Effector CD8-positive, alpha-beta T cell (primary cell): ENCODE measurements at regions not wholly inside any gene's neighbourhood (a gene's known extent, or its start where the extent isn't known, plus 50 kb on each side); places are given as distances from the start of the nearest gene placed in this dataset.
"Not testable (repeated sequence)": the region's sequence is repeated elsewhere in the genome, so short reads cannot be mapped to it uniquely, and the experiment has no call there.

Experiments
- DNase-seq: peaks from one replicate; lab custom pipeline; 2025; lab: John Stamatoyannopoulos, UW

DNA sequence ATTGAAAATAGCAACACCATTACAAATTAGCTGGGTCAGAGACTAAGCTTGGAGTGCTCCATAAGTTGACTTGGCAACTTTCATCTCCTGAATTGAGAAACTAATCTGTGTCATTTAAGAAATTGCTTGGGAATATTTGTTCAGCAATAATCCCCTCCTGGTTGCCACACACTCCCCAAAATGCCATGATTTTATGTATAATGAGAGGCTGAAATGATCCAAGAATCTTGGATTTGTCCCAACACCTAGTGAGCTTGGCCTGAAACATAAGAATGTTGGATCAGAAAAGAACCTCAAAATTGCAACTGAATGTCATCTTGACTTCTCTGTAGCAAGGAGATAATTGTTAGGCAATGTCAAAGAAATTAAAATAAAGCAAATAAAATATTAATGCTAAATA lies 805.9 kb upstream of the ADAMTS5 start:
- DNase-seq: no peak

DNA sequence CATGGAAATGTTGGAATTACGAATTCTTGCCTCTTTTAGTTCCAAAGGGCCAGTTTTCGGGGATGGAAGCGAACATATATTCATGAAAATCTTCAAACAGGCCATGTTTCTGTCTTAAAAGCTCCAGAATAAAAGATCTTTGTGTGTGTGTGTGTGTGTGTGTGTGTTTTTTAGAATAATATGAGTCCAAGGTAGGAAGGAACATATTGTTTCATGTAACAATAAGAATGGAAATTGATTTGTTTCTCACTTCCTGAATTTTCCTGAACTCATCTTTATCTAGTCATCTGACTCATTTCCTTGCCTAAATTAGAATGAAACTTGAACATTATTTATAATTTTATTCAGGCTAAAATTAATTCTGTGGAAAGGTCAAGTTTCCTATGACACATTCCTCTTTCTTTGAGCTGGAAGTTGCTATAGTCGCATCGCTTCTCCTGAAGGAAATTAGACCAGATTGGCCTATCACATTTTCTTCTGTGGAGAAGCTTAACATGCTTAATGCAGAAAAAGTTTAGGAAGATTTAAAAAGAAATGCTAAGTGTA lies 805.1 kb upstream of the ADAMTS5 start:
- DNase-seq: no peak

- DNase-seq: no peak
Observed at GRCh38 chr21:27769763-27770162, 802.9 kb upstream of the ADAMTS5 start.

DNA sequence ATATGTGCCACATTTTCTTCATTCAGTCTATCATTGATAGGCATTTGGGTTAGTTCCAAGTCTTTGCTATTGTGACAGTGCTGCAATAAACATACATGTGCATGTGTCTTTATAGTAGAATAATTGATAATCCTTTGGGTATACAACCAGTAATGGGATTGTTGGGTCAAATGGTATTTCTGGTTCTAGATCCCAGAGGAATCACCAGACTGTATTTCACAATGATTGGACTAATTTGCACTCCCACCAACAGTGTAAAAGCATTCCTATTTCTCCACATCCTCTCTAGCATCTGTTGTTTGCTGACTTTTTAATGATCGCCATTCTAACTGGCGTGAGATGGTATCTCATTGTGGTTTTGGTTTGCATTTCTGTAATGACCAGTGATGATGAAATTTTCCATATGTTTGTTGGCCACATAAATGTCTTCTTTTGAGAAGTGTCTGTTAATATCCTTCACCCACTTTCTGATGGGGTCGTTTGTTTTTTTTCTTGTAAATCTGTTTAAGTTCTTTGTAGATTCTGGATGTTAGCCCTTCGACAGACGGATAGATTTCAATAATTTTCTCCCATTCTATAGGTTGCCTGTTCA lies 801.3 kb upstream of the ADAMTS5 start:
- DNase-seq: not testable (repeated sequence)

- no peak for DNase-seq
Observed at GRCh38 chr21:27764056-27764455, 797.2 kb upstream of the ADAMTS5 start.

- DNase-seq: no peak
Observed at GRCh38 chr21:27761623-27762022, 794.7 kb upstream of the ADAMTS5 start.

DNA sequence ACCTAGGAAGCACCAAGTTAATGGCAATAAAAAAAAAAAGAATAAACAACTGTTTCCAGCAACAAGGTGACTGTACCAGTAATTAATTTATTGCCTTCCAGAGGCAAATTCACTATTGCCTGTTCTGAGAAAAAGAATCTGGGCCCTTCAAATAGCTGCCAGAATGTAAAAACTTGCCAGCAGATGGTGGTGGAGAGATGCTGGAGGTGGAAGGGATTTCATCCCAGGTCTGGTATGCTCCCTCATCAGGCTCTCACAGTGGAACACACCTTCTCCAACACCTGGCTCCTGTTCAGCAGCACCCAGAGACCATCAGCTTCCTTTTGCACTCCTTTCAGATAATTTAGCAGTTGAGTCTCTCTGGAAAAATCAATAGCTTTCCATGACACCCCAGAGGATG lies 792.9 kb upstream of the ADAMTS5 start:
- no peak for DNase-seq

DNA sequence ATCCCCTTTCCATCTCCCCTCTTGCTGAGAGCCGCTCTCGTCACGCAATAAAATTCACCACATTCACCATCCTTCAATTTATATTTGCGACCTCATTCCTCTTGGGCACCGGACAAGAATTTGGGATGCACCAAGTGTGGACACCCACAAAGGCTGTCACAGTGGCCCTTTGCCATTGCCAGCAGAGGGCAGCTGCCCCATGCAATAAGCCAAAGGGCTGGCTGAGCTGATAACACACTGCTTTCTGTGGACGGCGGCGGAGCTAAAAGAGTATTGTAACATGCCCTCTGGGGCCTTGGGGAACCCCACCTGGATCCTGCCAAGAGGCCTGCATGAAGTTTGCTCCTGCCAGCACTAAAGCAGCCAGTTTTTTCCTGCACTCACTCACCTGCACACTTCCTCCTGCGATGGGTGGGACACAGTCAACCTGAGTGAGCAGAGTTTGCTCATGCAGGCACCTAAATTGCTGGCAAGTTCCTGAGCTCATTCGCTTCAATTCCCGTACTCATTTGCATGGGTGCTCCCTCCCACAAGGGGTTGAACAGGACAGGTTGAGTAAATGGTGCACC lies 792.3 kb upstream of the ADAMTS5 start:
- no peak for DNase-seq

DNA sequence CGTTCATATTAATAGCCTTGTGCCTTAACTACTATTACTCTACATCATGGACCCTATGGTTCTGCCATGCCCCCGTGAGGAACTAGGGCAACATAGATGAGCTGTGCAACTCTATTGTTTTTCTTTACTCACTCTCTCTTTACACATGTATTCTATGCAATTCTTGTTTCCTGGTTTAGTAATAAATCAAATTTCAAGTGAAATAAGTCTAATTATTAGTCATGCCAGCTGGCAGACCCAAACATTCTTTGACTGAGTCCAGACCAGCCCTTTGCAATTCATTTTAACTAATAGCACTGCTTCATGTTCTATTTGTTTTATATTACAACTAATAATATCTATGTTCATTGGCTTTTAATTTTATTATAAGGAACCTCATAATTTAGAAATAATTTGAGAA lies 789.3 kb upstream of the ADAMTS5 start:
- no peak for DNase-seq

DNA sequence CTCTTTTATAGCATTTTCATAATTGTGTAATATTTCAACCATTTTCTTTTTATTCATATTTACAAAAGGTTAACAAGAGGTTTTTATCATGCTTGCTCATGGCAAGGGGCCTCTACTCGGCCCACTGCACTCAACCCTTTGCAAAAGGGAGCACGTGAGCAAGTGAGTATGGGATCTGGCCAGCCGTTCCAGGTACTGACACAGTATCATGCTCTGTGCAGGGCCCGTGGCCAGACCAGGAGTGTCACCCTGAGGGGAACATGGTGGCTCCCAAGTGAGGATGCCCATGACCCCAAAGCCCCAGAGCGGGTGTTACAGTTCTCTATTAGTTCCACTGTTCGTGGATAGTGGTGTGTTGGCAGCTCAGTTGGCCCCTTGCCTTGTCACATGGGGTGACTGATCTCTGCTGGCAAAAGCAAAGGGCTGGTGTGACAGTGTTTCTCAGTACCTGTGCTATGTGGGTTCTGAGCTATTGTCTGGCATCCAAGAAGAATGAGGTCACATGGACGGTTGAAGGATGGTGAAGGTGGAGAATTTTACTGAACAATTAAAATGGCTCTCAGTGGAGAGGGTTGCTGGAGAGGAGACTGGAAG lies 777.2 kb upstream of the ADAMTS5 start:
- DNase-seq: no peak

DNA sequence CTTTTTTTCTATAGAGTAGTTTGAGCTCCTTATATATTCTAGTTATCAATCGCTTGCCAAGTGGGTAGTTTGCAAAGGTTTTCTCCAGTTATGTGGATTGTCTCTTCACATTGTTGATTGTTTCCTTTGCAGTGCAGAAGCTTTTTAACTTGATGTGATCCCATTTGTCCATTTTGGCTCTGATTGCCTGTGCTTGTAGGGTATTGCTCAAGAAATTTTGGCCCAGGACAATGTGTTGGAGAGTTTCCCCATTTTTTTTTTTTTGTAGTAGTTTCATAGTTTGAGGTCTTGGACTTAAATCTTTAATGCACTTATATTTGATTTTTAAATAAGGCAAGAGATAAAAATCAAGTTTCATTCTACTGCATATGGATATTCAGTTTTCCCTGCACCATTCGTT lies 774.8 kb upstream of the ADAMTS5 start:
- no peak for DNase-seq

DNA sequence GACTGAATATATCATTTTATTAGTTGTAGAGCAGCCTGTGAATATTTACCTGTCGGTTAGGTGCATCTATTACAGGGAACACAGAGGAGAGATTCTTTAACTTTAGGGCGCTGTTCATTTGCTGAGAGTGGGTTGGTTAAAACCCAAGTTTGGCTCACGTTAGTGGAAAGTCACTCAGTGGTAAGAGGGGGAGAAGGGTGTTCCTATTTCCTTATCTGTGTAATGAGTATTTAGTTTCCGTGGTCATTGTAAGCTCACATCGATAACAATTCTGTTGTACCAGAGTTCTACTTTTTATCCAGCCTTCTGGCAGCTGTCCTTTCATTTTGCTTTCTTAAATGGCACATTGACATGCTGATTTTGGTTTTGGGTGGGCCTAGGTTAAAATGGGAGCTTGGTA lies 773.2 kb upstream of the ADAMTS5 start:
- no peak for DNase-seq

DNA sequence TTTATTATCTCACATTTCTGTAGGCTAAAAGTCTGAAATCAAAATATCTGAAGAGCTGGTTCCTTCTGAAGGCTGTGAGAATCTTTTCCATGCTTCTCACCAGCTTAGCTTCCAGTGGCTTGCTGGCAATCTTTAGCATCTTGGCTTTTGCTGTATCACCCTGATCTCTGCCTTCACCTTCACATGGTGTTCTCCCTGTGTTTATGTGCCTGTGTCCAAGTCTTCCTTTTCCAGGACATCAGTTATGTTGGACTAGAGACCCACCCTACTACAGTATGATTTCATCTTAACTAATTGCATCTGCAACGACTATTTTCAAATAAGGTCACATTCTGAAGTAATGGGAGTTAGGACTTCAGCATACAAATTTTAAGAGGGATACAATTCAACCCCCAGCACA lies 772.3 kb upstream of the ADAMTS5 start:
- DNase-seq: no peak

DNA sequence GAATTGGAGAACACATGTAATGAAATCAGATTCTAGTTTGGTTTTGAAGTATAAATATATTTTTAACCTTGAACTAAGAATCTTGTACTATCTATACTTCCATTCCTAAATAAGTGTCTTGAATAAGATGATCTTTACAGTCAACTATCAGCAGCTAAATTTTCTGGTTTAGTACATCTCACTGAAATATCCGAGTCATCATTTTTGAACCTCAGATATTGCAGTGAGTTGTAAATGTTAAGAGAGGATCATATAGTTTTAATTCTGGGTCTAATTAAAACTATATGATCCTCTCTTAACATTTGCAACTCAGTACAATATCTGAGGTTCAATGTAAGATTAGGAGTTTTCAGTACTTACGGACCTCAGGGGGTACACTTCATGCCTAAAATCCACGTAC lies 768.8 kb upstream of the ADAMTS5 start:
- no peak for DNase-seq

DNA sequence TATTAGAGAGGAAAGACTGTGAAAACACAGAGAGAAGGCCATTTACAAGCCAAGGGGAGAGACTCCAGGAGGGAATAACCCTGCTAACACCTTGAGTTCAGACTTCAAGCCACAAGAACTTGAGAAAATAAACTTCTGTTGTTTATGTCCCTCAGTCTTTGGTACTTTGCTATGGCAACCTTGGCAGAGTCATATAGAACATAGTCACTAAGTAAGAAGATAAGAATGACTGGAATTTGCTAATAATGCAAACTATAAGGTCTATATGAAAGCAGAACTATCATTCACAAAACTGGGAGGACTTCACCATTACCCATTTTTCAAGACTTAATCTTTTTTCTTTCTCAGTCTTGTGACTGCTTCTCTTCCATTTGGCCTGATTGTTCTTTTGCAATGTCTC lies 767.3 kb upstream of the ADAMTS5 start:
- DNase-seq: no peak

DNA sequence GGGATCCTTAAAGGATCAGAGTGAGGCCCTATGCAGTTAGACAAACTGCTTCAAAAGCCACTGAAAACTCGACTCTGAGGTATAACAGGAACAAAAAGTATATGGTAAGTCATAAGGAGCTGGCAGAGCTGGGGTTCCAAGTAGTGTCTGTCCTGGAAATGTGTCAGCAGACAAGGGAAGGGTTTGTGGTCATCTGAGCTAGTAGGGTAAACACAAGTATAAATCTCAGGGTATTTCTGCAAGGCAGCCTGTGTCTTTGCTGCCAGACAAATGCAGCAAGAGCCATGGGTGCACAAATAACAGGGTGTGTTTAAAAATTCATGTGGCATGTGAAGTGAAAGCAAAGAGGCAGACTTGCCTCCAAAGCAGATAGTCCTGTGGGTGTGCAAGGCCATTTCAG lies 759.0 kb upstream of the ADAMTS5 start:
- DNase-seq: no peak

DNA sequence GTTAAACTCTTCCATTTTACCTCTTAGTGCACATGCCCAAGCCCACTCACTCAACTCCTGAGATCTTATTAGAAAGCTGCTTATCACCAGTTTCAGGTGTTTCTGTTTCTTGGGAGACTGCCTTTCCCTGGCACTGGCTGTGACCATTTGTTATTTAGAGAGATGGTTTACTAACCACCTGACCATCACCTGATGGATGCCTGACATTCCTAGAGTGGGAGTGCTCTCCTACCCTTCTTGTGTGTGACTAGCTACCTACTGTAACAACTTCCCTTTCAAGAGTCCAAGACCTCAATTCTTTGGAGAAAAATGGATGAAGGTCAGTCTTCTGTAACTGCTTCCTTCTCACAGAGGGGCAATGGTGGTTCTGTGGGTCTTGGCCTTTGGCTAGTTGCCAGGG lies 755.2 kb upstream of the ADAMTS5 start:
- no peak for DNase-seq

GRCh38 chr21:27721675-27722074 lies 754.8 kb upstream of the ADAMTS5 start:
- DNase-seq: no peak

DNA sequence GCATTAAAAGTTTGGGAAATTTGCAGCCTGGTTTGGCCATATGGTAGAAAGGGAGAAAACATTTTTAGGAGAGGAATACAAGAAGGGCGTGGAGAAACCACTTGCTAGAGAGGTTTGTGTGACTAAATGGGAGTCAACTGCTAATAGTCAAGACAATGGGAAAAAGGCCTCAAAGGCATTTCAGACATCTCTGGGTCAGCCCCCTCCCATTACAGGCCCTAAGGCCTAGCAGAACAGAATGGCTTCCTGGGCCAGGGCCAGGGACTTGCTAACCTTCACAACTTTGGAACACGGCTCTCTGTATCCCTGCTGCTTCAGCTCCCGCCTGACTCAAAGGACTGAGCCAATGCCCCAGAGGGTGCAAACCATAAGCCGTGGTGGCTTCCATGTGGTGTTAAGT lies 752.3 kb upstream of the ADAMTS5 start:
- no peak for DNase-seq

DNA sequence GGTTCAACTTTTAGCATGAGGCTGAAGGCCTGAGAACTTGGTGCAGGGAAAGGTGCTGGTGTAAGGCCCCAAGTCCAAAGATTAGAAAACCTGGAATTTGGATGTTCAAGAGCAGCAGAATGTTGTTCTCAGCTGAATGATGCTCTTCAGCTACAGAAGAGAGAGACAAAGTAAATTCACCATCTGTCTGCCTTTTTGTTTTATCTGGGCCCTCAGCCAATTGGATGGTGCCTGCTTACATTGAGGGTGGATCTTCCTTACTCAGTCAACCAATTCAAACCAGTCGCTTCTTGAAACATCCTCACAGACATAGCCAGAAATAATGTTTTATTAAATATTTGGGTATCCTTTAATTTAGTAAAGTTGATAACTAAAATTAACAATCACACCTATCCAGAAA lies 748.2 kb upstream of the ADAMTS5 start:
- no peak for DNase-seq

- DNase-seq: no peak
Observed at GRCh38 chr21:27713154-27714109, 746.5 kb upstream of the ADAMTS5 start.

DNA sequence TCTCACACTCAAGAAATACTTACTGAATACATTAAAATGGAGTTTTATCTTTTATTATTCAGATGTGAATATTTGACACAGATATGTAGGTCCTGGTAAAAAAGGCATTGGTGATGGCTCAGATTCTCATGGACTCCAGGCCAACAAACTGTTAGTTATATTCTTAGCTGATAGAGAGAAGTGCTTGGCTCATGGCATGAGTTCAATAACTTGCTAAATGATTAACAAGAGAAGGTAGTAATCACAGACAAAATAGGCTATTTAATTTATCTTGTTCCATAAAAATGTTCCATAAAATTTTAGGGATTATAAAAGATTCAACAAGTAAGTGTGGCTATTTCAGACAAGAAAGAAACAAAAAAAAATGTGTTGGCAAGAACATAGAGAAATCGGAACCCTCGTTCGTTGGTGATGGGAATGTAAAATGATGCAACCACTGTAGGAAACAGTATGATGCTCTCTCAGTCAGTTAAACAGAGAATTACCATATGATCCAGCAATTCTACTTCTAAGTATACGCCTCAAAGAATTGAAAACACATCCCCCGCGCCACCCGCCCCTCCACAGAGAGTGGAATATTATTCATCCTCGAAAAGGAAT lies 737.8 kb upstream of the ADAMTS5 start:
- DNase-seq: no peak
